GM23338 (cell line): ENCODE measurements at regions not wholly inside any gene's neighbourhood (a gene's known extent, or its start where the extent isn't known, plus 50 kb on each side); places are given as distances from the start of the nearest gene placed in this dataset.

Experiments used
- ATAC-seq: fragments of 200-7000 bp; cut with Tn5 transposase; 3 replicates; pipeline ENCODE4 v1.9.1; 2020
- DNase-seq: peaks from one replicate; pipeline ENCODE4 v3.0.0-alpha.2; 2015; ENCODE audit warnings: low spot score
- H2AFZ ChIP-seq: fragments of 200-600 bp; sonication (generic); 2 replicates; pipeline ENCODE4 v1.8.0; 2016; ENCODE audit warnings: antibody characterized with exemption, mild to moderate bottlenecking, moderate library complexity
- H3F3A ChIP-seq: fragments of 200-600 bp; sonication (generic); replicated peaks from 2 replicates; pipeline ENCODE4 v1.8.0; 2017; ENCODE audit warnings: antibody characterized with exemption, mixed run types, low read depth
- H3K27ac ChIP-seq: fragments of 200-600 bp; sonication (generic); 2 replicates; pipeline ENCODE4 v1.6.1; 2016; ENCODE audit warnings: low read depth
- H3K27me3 ChIP-seq: fragments of 200-600 bp; sonication (generic); 2 replicates; pipeline ENCODE4 v1.8.0; 2016; ENCODE audit warnings: mild to moderate bottlenecking, mixed run types, moderate library complexity; ENCODE audit not compliant: insufficient read depth
- H3K36me3 ChIP-seq: fragments of 200-600 bp; sonication (generic); 2 replicates; pipeline ENCODE4 v1.8.0; 2016; ENCODE audit warnings: mild to moderate bottlenecking; ENCODE audit not compliant: insufficient read depth
- H3K4me1 ChIP-seq: fragments of 200-600 bp; sonication (generic); 2 replicates; pipeline ENCODE4 v1.8.0; 2016; ENCODE audit warnings: mild to moderate bottlenecking, moderate library complexity; ENCODE audit not compliant: insufficient read depth
- H3K4me2 ChIP-seq: fragments of 200-600 bp; sonication (generic); 2 replicates; pipeline ENCODE4 v1.7.1; 2017; ENCODE audit warnings: mixed run types
- H3K4me3 ChIP-seq: fragments of 200-600 bp; sonication (generic); 2 replicates; pipeline ENCODE4 v1.6.1; 2016; ENCODE audit warnings: mixed run types
- H3K79me2 ChIP-seq: fragments of 200-600 bp; sonication (generic); replicated peaks from 2 replicates; pipeline ENCODE4 v1.8.0; 2017; ENCODE audit warnings: mild to moderate bottlenecking; ENCODE audit not compliant: insufficient read depth
- H3K9me2 ChIP-seq: fragments of 200-600 bp; sonication (generic); 2 replicates; pipeline ENCODE4 v1.8.0; 2017; ENCODE audit not compliant: insufficient read depth
- H4K20me1 ChIP-seq: fragments of 200-600 bp; sonication (generic); replicated peaks from 2 replicates; pipeline ENCODE4 v1.8.0; 2017; ENCODE audit warnings: mild to moderate bottlenecking; ENCODE audit not compliant: insufficient read depth
- H3K27ac Mint-ChIP-seq: 2 replicates; pipeline ENCODE4 v1.8.0; 2020; ENCODE audit warnings: inconsistent platforms, mild to moderate bottlenecking, moderate library complexity, mixed read lengths
- H3K27me3 Mint-ChIP-seq: 3 replicates; pipeline ENCODE4 v1.8.0; 2022; ENCODE audit warnings: low read depth, mild to moderate bottlenecking, moderate library complexity, mixed read lengths, inconsistent platforms; ENCODE audit not compliant: insufficient read depth, poor library complexity
- H3K36me3 Mint-ChIP-seq: 3 replicates; pipeline ENCODE4 v1.8.0; 2021; ENCODE audit warnings: low read depth, mild to moderate bottlenecking, inconsistent platforms, moderate library complexity, mixed read lengths
- H3K4me1 Mint-ChIP-seq: 3 replicates; pipeline ENCODE4 v1.8.0; 2020; ENCODE audit warnings: mild to moderate bottlenecking, inconsistent platforms, mixed read lengths
- H3K4me3 Mint-ChIP-seq: 3 replicates; pipeline ENCODE4 v1.8.0; 2021; ENCODE audit warnings: moderate library complexity, mild to moderate bottlenecking, inconsistent platforms, mixed read lengths
- H3K9me3 Mint-ChIP-seq: 3 replicates; pipeline ENCODE4 v1.8.0; 2020; ENCODE audit warnings: moderate library complexity, mild to moderate bottlenecking, inconsistent platforms, mixed read lengths
- CREB1 ChIP-seq: fragments of 250-450 bp; sonication (Bioruptor Pico); IDR thresholded peaks from 2 replicates; pipeline ENCODE4 v1.5.0; 2020; ENCODE audit warnings: low read depth, mild to moderate bottlenecking, moderate library complexity
- ETS1 ChIP-seq: IDR thresholded peaks from 2 replicates; pipeline ENCODE4 v1.6.1; 2016; ENCODE audit warnings: antibody characterized with exemption
- EZH2 ChIP-seq: fragments of 200-600 bp; sonication (generic); IDR thresholded peaks from one replicate; pipeline ENCODE4 v1.8.0; 2017; ENCODE audit warnings: antibody characterized with exemption, mild to moderate bottlenecking, low read depth; ENCODE audit not compliant: unreplicated experiment
- EZH2phosphoT487 ChIP-seq: fragments of 200-600 bp; sonication (generic); IDR thresholded peaks from one replicate; pipeline ENCODE4 v1.8.1; 2018; ENCODE audit warnings: antibody characterized with exemption; ENCODE audit not compliant: unreplicated experiment
- JUNB ChIP-seq: IDR thresholded peaks from one replicate; pipeline ENCODE4 v1.6.1; 2016; ENCODE audit warnings: antibody characterized with exemption; ENCODE audit not compliant: unreplicated experiment
- NANOG ChIP-seq: IDR thresholded peaks from 2 replicates; pipeline ENCODE4 v1.6.1; 2016; ENCODE audit warnings: antibody characterized with exemption, borderline replicate concordance
- POLR2AphosphoS5 ChIP-seq: IDR thresholded peaks from 2 replicates; pipeline ENCODE4 v1.6.1; 2016; ENCODE audit warnings: antibody characterized with exemption, low read depth
- REST ChIP-seq: IDR thresholded peaks from one replicate; pipeline ENCODE4 v1.6.1; 2018; ENCODE audit warnings: antibody characterized with exemption; ENCODE audit not compliant: unreplicated experiment
- STAT1 ChIP-seq: IDR thresholded peaks from one replicate; pipeline ENCODE4 v1.6.1; 2016; ENCODE audit warnings: antibody characterized with exemption; ENCODE audit not compliant: unreplicated experiment
- ZNF114 ChIP-seq: fragments of 250-450 bp; sonication (Bioruptor Pico); IDR thresholded peaks from 2 replicates; pipeline ENCODE4 v1.5.0; 2020; ENCODE audit warnings: mild to moderate bottlenecking, moderate library complexity
- ZNF331 ChIP-seq: fragments of 250-450 bp; sonication (Bioruptor Pico); IDR thresholded peaks from 2 replicates; pipeline ENCODE4 v1.5.0; 2020; ENCODE audit warnings: low read depth, mild to moderate bottlenecking, moderate library complexity
- TF ChIP-seq, protein P1 (sequence below), 2 experiments: fragments of 200-600 bp in 1 of 2; sonication (generic) in 1 of 2; conservative IDR thresholded peaks; 2 replicates each; pipeline versions ENCODE4 v1.5.1 to v1.6.1; 2016 to 2017; ENCODE audit warnings: antibody characterized with exemption in 2 of 2, low read depth in 2 of 2, mild to moderate bottlenecking in 2 of 2, moderate library complexity in 1 of 2
- TF ChIP-seq, protein P2 (sequence below): fragments of 250-450 bp; sonication (Bioruptor Pico); IDR thresholded peaks from 2 replicates; pipeline ENCODE4 v1.5.0; 2020; ENCODE audit warnings: mild to moderate bottlenecking, moderate library complexity

DNA sequence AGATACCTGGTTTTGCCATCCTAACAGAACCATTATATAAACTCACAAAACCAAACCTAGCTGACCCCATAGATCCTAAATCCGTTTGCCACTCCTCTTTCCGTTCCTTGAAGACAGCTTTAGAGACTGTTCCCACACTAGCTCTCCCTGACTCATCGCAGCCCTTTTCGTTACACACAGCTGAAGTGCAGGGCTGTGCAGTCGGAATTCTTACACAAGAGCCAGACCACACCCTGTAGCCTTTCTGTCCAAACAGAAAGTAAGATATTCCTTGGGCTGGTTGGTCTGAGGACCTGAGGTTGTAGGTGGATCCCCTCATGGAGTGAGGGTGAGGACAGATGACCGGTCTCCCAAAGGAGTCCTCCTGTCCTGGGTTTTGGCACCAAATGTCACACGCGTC is 56.7 kb upstream of the NAA35 start:
- Mint-ChIP-seq H3K27ac (peak overlapping the region; percentile 60), H3K4me1 (peaks cover 47% of the 10 kb centered on the region), H3K36me3 (peaks cover 32% of the 10 kb centered on the region), H3K27me3 (peaks cover 4% of the 10 kb centered on the region), H3K4me3 (no peak overlapping the region), H3K9me3 (peaks cover 27% of the 10 kb centered on the region)
- Histone ChIP-seq H3K79me2 (no peaks in the 10 kb centered on the region), H3K36me3 (no peaks in the 10 kb centered on the region; the same call in 1 of the 2 replicates), H3K4me2 (no peak overlapping the region), H3K4me1 (peaks cover 9% of the 10 kb centered on the region; the same call in 1 of the 2 replicates), H3K4me3 (no peak overlapping the region), H3K27ac (no peak overlapping the region), H2AFZ (no peak overlapping the region; the same call in 1 of the 2 replicates), H3F3A (no peaks in the 10 kb centered on the region), H4K20me1 (no peaks in the 10 kb centered on the region), H3K27me3 (no peaks in the 10 kb centered on the region), H3K9me2 (no peaks in the 10 kb centered on the region)
- DNase-seq (no peak), ATAC-seq (no peak)
- TF ChIP-seq POLR2AphosphoS5, result no peak
- TF ChIP-seq REST, result no peak
- no peak for TF ChIP-seq EZH2
- TF ChIP-seq, protein P1, sequence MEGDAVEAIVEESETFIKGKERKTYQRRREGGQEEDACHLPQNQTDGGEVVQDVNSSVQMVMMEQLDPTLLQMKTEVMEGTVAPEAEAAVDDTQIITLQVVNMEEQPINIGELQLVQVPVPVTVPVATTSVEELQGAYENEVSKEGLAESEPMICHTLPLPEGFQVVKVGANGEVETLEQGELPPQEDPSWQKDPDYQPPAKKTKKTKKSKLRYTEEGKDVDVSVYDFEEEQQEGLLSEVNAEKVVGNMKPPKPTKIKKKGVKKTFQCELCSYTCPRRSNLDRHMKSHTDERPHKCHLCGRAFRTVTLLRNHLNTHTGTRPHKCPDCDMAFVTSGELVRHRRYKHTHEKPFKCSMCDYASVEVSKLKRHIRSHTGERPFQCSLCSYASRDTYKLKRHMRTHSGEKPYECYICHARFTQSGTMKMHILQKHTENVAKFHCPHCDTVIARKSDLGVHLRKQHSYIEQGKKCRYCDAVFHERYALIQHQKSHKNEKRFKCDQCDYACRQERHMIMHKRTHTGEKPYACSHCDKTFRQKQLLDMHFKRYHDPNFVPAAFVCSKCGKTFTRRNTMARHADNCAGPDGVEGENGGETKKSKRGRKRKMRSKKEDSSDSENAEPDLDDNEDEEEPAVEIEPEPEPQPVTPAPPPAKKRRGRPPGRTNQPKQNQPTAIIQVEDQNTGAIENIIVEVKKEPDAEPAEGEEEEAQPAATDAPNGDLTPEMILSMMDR (conservative IDR thresholded peaks at IDR 0.05; ENCODE audit: low read depth in 2 of 2), result no peak
- no peak for TF ChIP-seq JUNB
- no peak for TF ChIP-seq ZNF331 (CRISPR knock-in tag)
- no peak for TF ChIP-seq STAT1
- no peak for TF ChIP-seq EZH2phosphoT487
- TF ChIP-seq, protein P2, sequence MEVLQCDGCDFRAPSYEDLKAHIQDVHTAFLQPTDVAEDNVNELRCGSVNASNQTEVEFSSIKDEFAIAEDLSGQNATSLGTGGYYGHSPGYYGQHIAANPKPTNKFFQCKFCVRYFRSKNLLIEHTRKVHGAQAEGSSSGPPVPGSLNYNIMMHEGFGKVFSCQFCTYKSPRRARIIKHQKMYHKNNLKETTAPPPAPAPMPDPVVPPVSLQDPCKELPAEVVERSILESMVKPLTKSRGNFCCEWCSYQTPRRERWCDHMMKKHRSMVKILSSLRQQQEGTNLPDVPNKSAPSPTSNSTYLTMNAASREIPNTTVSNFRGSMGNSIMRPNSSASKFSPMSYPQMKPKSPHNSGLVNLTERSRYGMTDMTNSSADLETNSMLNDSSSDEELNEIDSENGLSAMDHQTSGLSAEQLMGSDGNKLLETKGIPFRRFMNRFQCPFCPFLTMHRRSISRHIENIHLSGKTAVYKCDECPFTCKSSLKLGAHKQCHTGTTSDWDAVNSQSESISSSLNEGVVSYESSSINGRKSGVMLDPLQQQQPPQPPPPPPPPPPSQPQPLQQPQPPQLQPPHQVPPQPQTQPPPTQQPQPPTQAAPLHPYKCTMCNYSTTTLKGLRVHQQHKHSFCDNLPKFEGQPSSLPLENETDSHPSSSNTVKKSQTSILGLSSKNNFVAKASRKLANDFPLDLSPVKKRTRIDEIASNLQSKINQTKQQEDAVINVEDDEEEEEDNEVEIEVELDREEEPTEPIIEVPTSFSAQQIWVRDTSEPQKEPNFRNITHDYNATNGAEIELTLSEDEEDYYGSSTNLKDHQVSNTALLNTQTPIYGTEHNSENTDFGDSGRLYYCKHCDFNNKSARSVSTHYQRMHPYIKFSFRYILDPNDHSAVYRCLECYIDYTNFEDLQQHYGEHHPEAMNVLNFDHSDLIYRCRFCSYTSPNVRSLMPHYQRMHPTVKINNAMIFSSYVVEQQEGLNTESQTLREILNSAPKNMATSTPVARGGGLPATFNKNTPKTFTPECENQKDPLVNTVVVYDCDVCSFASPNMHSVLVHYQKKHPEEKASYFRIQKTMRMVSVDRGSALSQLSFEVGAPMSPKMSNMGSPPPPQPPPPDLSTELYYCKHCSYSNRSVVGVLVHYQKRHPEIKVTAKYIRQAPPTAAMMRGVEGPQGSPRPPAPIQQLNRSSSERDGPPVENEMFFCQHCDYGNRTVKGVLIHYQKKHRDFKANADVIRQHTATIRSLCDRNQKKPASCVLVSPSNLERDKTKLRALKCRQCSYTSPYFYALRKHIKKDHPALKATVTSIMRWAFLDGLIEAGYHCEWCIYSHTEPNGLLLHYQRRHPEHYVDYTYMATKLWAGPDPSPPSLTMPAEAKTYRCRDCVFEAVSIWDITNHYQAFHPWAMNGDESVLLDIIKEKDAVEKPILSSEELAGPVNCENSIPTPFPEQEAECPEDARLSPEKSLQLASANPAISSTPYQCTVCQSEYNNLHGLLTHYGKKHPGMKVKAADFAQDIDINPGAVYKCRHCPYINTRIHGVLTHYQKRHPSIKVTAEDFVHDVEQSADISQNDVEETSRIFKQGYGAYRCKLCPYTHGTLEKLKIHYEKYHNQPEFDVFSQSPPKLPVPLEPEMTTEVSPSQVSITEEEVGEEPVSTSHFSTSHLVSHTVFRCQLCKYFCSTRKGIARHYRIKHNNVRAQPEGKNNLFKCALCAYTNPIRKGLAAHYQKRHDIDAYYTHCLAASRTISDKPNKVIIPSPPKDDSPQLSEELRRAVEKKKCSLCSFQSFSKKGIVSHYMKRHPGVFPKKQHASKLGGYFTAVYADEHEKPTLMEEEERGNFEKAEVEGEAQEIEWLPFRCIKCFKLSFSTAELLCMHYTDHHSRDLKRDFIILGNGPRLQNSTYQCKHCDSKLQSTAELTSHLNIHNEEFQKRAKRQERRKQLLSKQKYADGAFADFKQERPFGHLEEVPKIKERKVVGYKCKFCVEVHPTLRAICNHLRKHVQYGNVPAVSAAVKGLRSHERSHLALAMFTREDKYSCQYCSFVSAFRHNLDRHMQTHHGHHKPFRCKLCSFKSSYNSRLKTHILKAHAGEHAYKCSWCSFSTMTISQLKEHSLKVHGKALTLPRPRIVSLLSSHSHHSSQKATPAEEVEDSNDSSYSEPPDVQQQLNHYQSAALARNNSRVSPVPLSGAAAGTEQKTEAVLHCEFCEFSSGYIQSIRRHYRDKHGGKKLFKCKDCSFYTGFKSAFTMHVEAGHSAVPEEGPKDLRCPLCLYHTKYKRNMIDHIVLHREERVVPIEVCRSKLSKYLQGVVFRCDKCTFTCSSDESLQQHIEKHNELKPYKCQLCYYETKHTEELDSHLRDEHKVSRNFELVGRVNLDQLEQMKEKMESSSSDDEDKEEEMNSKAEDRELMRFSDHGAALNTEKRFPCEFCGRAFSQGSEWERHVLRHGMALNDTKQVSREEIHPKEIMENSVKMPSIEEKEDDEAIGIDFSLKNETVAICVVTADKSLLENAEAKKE (CRISPR knock-in tag), result no peak
- TF ChIP-seq NANOG, result no peak
- no peak for TF ChIP-seq CREB1
- no peak for TF ChIP-seq ETS1
- no peak for TF ChIP-seq ZNF114 (CRISPR knock-in tag)
